ENCODE measurements at regions not wholly inside any gene's neighbourhood (a gene's known extent, or its start where the extent isn't known, plus 50 kb on each side); places are given as distances from the start of the nearest gene placed in this dataset.
"Not testable (repeated sequence)": the region's sequence is repeated elsewhere in the genome, so short reads cannot be mapped to it uniquely, and the experiment has no call there.

DNA sequence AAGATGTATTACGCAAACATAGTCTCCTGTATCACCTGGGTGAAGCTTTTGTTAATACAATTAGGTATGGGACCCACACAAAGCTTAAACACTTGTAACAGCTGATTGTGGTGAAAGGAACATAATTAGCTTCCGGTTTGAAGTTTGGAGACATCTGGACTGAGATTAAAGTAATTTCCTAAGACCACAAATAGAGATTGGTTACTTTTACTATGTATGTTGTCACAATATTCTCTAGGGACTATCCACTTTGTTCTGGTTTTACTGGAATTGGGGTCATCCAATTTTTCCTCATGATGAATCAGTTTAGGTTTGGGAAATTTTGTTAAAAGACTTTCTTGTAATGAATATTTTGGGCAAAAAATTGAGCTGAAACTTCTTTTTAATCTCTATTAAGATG is 71.8 kb upstream of the SAMSN1 start:
- no peak overlapping the region for H3K9ac ChIP-seq (ENCODE audit: low read length)
- peaks cover 60% of the 10 kb centered on the region for H3K4me1 ChIP-seq (ENCODE audit: control insufficient read depth, low read depth, low read length)
- no peaks in the 10 kb centered on the region for H3K27me3 ChIP-seq (ENCODE audit: control insufficient read depth, insufficient read depth, low read length)
- H3K4me3 ChIP-seq (ENCODE audit: low read length): no peak overlapping the region
- peaks cover 4% of the 10 kb centered on the region for H3K9me3 ChIP-seq (ENCODE audit: control insufficient read depth, low read depth, low read length)
- H3K36me3 ChIP-seq (ENCODE audit: control insufficient read depth, low read depth, low read length): no peaks in the 10 kb centered on the region
- peak overlapping the region; percentile 55 for H3K27ac ChIP-seq (ENCODE audit: low read length)

DNA sequence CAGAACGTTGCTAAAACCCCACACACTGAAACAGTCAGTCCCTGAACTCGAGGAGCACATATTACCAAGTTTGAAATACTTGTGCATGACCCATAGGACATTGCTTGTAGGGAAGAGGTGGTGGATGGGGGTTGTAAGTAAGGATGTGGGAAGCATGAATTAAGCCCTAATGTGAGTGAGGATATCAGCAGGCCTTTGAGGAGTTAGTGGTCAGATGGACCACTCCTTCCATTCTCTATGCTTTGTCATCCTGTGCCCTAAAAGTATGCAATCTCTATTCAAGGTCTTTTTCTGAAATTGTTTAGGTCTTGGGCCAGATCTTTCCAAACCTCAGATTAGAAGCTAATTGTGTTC is 70.9 kb upstream of the SAMSN1 start:
- peak overlapping the region; percentile 40 for H3K9ac ChIP-seq (ENCODE audit: low read length)
- no peaks in the 10 kb centered on the region for H3K36me3 ChIP-seq (ENCODE audit: control insufficient read depth, low read depth, low read length)
- H3K27me3 ChIP-seq (ENCODE audit: control insufficient read depth, insufficient read depth, low read length): no peaks in the 10 kb centered on the region
- H3K27ac ChIP-seq (ENCODE audit: low read length): peak overlapping the region; percentile 68
- H3K9me3 ChIP-seq (ENCODE audit: control insufficient read depth, low read depth, low read length): peaks cover 4% of the 10 kb centered on the region
- peaks cover 61% of the 10 kb centered on the region for H3K4me1 ChIP-seq (ENCODE audit: control insufficient read depth, low read depth, low read length)
- H3K4me3 ChIP-seq (ENCODE audit: low read length): peak overlapping the region; percentile 37

DNA sequence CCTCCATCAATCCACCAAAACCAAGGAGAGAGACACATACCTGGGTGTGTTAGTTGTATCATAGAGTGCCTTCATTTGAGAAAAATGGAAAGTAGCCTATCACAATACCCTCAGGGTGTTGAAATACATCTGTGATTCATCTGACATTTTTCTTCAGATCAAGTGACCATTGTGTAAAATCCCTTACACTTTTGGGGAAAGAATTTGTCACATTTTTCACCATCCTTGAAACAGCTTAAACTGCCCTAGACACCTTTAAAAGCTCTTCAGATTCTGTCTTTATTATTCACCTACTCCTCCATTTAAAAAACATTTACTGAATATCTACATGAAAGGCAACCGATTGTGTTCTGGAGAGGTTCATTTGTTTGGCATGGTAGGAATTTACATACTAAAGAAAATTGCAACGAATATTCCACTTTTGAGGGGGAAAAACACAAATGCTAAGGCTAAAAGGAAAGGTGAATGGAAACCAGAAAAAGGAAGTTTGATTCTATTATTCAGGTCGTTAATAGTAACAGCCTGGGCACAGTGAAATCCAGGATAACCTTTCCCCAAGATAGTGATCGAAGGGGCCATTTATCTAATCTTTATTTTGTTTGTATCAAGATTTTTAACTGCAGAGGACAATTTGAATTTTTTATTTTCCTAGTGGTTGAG is 70.4 kb upstream of the SAMSN1 start:
- H3K9me3 ChIP-seq (ENCODE audit: control insufficient read depth, low read depth, low read length): peaks cover 4% of the 10 kb centered on the region
- peaks cover 61% of the 10 kb centered on the region for H3K4me1 ChIP-seq (ENCODE audit: control insufficient read depth, low read depth, low read length)
- H3K9ac ChIP-seq (ENCODE audit: low read length): peak overlapping the region; percentile 40
- H3K27ac ChIP-seq (ENCODE audit: low read length): peak overlapping the region; percentile 68
- no peaks in the 10 kb centered on the region for H3K36me3 ChIP-seq (ENCODE audit: control insufficient read depth, low read depth, low read length)
- peak overlapping the region; percentile 37 for H3K4me3 ChIP-seq (ENCODE audit: low read length)
- H3K27me3 ChIP-seq (ENCODE audit: control insufficient read depth, insufficient read depth, low read length): no peaks in the 10 kb centered on the region

DNA sequence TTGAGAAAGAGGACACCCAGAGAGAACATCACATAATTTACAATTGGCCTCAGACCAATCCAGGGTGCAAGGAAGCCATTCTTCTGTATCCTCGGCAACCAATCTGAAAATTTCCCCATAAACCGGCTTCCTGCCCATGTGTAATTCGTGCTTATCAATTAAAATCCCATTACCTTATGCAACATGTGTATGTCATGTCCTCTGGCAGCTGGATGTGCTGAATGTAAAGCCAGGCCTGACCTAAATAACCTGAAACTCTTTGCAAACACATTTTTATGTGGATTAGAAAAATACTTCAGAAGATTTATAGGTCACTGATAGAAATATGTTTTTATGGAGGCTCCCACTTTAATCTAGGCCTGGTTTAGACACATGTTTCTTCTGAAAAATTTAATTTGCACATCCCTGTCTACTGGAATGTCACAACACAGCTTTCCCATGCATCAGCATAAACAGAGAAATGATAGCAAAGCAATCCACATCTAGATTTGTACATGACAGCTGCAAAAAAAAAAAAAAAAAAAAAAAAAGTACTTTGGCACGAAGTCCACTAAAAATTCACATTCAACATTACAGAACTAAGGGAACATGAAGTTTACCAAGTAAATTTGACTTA is 69.4 kb upstream of the SAMSN1 start:
- no peaks in the 10 kb centered on the region for H3K9me3 ChIP-seq (ENCODE audit: control insufficient read depth, low read depth, low read length)
- H3K4me3 ChIP-seq (ENCODE audit: low read length): peak overlapping the region; percentile 7
- H3K27ac ChIP-seq (ENCODE audit: low read length): peak overlapping the region; percentile 64
- no peaks in the 10 kb centered on the region for H3K27me3 ChIP-seq (ENCODE audit: control insufficient read depth, insufficient read depth, low read length)
- H3K4me1 ChIP-seq (ENCODE audit: control insufficient read depth, low read depth, low read length): peaks cover 61% of the 10 kb centered on the region
- H3K36me3 ChIP-seq (ENCODE audit: control insufficient read depth, low read depth, low read length): no peaks in the 10 kb centered on the region
- H3K9ac ChIP-seq (ENCODE audit: low read length): no peak overlapping the region

DNA sequence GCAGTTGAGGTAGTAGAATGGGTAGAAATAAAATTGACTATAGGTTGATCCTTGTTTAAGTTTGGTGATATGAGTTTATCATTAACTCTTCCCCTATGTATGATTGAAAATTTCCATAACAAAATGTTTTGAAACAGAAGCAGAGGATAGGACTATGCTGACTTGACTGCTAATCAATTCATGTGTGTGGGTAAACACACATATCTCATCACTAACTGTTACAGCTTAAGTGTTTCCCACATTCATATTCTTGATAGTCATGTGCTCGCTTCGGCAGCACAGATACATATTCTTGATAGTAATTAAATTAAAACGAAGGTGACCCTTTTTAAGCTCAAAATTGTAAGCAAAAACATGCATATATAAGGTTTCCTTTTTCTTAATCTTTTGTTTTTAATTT is 68.2 kb upstream of the SAMSN1 start:
- peaks cover 60% of the 10 kb centered on the region for H3K4me1 ChIP-seq (ENCODE audit: control insufficient read depth, low read depth, low read length)

DNA sequence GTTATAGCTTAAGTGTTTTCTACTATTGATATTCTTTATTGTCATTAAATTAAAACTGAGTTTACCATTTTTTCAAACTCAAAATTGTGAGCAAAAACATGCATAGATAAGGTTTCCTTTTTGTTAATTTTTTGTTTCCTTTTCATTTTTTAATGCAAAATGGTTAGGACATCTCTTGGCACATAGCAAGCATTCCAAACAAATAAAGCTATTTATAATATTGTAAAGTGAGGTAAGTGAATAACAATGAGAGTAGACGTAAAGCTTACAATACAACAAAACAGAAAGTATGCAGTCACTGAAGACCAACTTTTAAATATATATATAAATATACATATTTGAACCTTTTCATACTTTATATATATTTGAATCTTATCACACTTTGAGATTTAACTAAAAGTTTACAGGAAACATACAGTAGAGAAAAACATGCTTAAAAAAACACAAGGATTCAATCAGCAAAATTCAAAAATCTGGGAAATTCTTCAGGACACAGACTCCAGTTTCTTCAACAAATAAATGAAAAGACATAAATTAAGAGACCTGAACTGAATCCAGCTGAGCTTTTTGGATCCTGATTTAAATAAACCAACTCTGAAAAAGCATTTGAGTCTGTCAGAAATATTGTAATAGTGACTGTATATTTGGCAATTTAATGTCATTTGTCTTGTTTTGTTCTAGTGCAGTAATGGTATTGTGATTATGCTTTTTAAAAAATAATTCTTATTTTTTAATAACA is 67.5 kb upstream of the SAMSN1 start:
- no peak overlapping the region for H3K9ac ChIP-seq (ENCODE audit: low read length)
- no peaks in the 10 kb centered on the region for H3K27me3 ChIP-seq (ENCODE audit: control insufficient read depth, insufficient read depth, low read length)
- peaks cover 55% of the 10 kb centered on the region for H3K4me1 ChIP-seq (ENCODE audit: control insufficient read depth, low read depth, low read length)
- H3K36me3 ChIP-seq (ENCODE audit: control insufficient read depth, low read depth, low read length): no peaks in the 10 kb centered on the region
- H3K9me3 ChIP-seq (ENCODE audit: control insufficient read depth, low read depth, low read length): no peaks in the 10 kb centered on the region
- H3K4me3 ChIP-seq (ENCODE audit: low read length): no peak overlapping the region
- H3K27ac ChIP-seq (ENCODE audit: low read length): peak overlapping the region; percentile 34

More for the DNA sequence above, 68.2 kb upstream of the SAMSN1 start:
- Histone ChIP-seq H3K9me3 (ENCODE audit: control insufficient read depth, low read depth, low read length) (no peaks in the 10 kb centered on the region), H3K36me3 (ENCODE audit: control insufficient read depth, low read depth, low read length) (no peaks in the 10 kb centered on the region), H3K4me3 (ENCODE audit: low read length) (no peak overlapping the region), H3K27ac (ENCODE audit: low read length) (no peak overlapping the region), H3K9ac (ENCODE audit: low read length) (no peak overlapping the region), H3K27me3 (ENCODE audit: control insufficient read depth, insufficient read depth, low read length) (no peaks in the 10 kb centered on the region)

DNA sequence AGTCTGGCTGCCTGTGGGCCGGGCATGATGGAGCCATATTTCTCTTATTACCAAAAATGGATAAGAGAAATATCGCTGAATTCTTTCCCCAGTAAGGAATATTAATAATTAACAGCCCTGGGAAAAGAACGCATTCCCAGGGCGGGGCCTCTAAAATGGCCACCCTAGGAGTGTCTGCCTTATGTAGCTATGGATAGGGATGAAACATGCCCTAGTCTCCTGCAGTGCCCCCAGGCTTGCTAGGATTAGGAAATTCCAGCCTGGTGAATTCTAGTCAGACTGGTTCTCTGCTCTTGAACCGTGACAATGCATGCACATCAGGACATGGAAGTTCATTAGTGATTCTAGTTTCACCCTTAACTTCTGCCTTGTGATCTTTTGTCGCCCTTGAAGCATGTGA is 64.0 kb upstream of the SAMSN1 start:
- H3K27ac ChIP-seq (ENCODE audit: low read length); H3K9me3 ChIP-seq (ENCODE audit: control insufficient read depth, low read depth, low read length); H3K27me3 ChIP-seq (ENCODE audit: control insufficient read depth, insufficient read depth, low read length); H3K4me3 ChIP-seq (ENCODE audit: low read length); H3K36me3 ChIP-seq (ENCODE audit: control insufficient read depth, low read depth, low read length); H3K9ac ChIP-seq (ENCODE audit: low read length): not testable (repeated sequence)
- peaks cover 30% of the 10 kb centered on the region for H3K4me1 ChIP-seq (ENCODE audit: control insufficient read depth, low read depth, low read length)

DNA sequence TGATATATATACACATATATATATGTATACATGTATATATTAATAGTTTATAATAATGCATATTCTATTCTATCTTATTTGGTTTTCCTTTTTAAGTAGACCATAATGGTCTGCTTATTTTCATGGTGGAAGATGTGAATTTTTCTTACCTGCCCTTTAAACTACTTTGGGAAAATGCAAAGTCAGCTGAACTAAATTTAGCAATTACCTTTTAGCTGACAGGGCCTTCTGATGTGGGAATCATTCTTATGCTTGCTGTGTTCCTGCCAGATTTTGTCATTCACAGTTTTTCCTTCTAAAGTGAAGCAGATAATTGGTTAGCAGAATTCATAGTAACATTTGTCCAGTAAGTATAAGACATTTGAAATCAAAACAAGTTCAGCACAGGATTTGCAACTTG is 63.2 kb upstream of the SAMSN1 start:
- peaks cover 21% of the 10 kb centered on the region for H3K4me1 ChIP-seq (ENCODE audit: control insufficient read depth, low read depth, low read length)

DNA sequence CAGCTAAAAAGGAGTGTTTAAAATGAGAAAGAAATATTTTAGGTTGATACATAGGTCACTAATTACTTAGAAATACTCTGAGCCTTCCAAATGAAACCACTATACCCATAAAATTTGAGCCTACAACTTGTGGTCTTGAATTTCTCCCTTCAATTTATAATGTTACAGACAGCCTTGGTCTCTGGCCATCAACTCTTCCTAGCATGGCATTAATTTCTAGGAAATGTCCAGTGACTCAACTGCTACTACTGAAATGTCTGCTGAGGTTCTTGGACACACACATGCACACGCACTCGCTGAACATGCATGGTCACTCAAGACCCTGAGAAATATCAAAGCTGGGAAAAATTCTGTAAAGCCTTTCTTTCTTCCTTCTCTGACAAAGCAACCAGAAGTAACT is 61.1 kb upstream of the SAMSN1 start:
- H3K4me3 ChIP-seq (ENCODE audit: low read length): no peak overlapping the region
- H3K9me3 ChIP-seq (ENCODE audit: control insufficient read depth, low read depth, low read length): no peaks in the 10 kb centered on the region
- H3K36me3 ChIP-seq (ENCODE audit: control insufficient read depth, low read depth, low read length): no peaks in the 10 kb centered on the region
- no peak overlapping the region for H3K27ac ChIP-seq (ENCODE audit: low read length)
- H3K27me3 ChIP-seq (ENCODE audit: control insufficient read depth, insufficient read depth, low read length): no peaks in the 10 kb centered on the region
- peaks cover 16% of the 10 kb centered on the region for H3K4me1 ChIP-seq (ENCODE audit: control insufficient read depth, low read depth, low read length)
- no peak overlapping the region for H3K9ac ChIP-seq (ENCODE audit: low read length)

More for the DNA sequence above, 63.2 kb upstream of the SAMSN1 start:
- Histone ChIP-seq H3K9ac (ENCODE audit: low read length) (no peak overlapping the region), H3K27me3 (ENCODE audit: control insufficient read depth, insufficient read depth, low read length) (no peaks in the 10 kb centered on the region), H3K27ac (ENCODE audit: low read length) (no peak overlapping the region), H3K4me3 (ENCODE audit: low read length) (no peak overlapping the region), H3K36me3 (ENCODE audit: control insufficient read depth, low read depth, low read length) (no peaks in the 10 kb centered on the region), H3K9me3 (ENCODE audit: control insufficient read depth, low read depth, low read length) (no peaks in the 10 kb centered on the region)

DNA sequence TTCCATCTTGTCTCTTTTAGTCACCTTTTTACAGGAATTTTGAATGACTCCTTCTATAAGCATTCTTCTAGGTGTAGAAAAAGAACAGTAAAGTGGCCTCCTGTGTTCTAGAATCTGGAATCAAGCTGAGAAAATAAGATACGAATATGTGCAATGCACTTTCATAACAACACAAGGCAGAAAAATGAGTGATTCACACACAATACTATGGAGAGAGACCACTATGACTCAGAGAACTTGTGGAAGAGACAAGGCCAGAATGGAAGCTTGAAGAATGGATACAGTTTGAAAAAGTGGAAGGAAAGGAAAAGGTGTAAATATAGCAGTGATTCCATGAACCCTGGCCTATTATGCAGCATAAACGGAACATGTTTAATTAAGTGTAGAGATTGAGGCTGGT is 57.1 kb upstream of the SAMSN1 start:
- no peak overlapping the region for H3K27ac ChIP-seq (ENCODE audit: low read length)
- H3K27me3 ChIP-seq (ENCODE audit: control insufficient read depth, insufficient read depth, low read length): no peaks in the 10 kb centered on the region

DNA sequence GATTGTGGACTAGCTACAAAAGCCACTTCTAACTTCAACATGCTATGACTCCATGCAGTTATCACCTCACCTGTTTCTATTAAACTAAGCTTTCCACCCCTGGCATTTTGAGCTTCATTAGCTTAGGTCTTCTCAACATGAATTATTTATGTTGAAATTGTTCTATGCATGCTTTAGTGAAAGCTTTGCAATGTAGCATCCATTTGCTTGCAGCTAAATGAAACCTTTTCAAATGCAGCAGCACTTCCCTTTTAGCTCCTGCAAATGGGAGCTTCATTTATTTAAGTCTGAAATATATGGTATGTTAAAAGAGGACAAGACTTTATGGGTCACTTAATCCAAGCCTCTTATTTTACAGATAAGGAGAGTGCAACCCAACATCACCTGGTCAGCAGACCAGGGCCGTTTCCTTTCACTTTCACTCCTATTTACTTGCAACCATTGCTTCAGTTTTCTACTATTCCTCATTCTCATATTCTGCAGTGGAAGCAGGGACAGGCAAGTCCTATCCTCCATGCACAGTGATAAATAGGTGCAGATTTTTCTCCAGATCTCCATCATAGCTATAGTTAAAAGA is 56.4 kb upstream of the SAMSN1 start:
- H3K4me1 ChIP-seq (ENCODE audit: control insufficient read depth, low read depth, low read length): peaks cover 21% of the 10 kb centered on the region
- no peak overlapping the region for H3K9ac ChIP-seq (ENCODE audit: low read length)
- H3K4me3 ChIP-seq (ENCODE audit: low read length): no peak overlapping the region
- H3K27ac ChIP-seq (ENCODE audit: low read length): no peak overlapping the region
- no peaks in the 10 kb centered on the region for H3K36me3 ChIP-seq (ENCODE audit: control insufficient read depth, low read depth, low read length)
- no peaks in the 10 kb centered on the region for H3K27me3 ChIP-seq (ENCODE audit: control insufficient read depth, insufficient read depth, low read length)
- H3K9me3 ChIP-seq (ENCODE audit: control insufficient read depth, low read depth, low read length): no peaks in the 10 kb centered on the region

More for the DNA sequence above, 57.1 kb upstream of the SAMSN1 start:
- peaks cover 21% of the 10 kb centered on the region for H3K4me1 ChIP-seq (ENCODE audit: control insufficient read depth, low read depth, low read length)
- H3K4me3 ChIP-seq (ENCODE audit: low read length): no peak overlapping the region
- H3K9me3 ChIP-seq (ENCODE audit: control insufficient read depth, low read depth, low read length): no peaks in the 10 kb centered on the region
- H3K9ac ChIP-seq (ENCODE audit: low read length): no peak overlapping the region
- no peaks in the 10 kb centered on the region for H3K36me3 ChIP-seq (ENCODE audit: control insufficient read depth, low read depth, low read length)
